IMR-90 (cell line): ENCODE measurements at regions not wholly inside any gene's neighbourhood (a gene's known extent, or its start where the extent isn't known, plus 50 kb on each side); places are given as distances from the start of the nearest gene placed in this dataset.

Source experiments
- ATAC-seq: fragments of 200-7000 bp; cut with Tn5 transposase; 2 replicates; pipeline ENCODE4 v1.9.1; 2020; ENCODE audit warnings: low read depth, mild to moderate bottlenecking, moderate library complexity
- BruUV-seq: library from RNA; stranded (reverse); fragments of 400-500 nt; replicated peaks from 2 replicates; lab custom pipeline; 2021; lab: Mats Ljungman, UMichigan
- CTCF ChIA-PET: fragments of 300-600 bp; formaldehyde crosslinking; extraction: SDS; loops from one replicate; lab custom pipeline; 2021; ENCODE audit warnings: antibody characterized with exemption; lab: Yijun Ruan, JAX
- POLR2A ChIA-PET: fragments of 300-600 bp; sonication (Branson Sonifier 250); formaldehyde crosslinking; loops from one replicate; lab custom pipeline; 2022; ENCODE audit warnings: antibody characterized with exemption; ENCODE audit not compliant: unreplicated experiment; lab: Charles Lee
- DNase-seq: peaks from one replicate; pipeline ENCODE4 v3.0.0; 2013
- H2AFZ ChIP-seq: replicated peaks from 2 replicates; pipeline ENCODE3; 2013; ENCODE audit warnings: low read length, mild to moderate bottlenecking; ENCODE audit not compliant: poor library complexity
- H2AK5ac ChIP-seq: 2 replicates; pipeline ENCODE4 v1.6.1; 2013; ENCODE audit warnings: low read depth, low read length, inconsistent platforms
- H2AK9ac ChIP-seq: replicated peaks from 2 replicates; pipeline ENCODE3; 2013; ENCODE audit warnings: mild to moderate bottlenecking, low read depth, low read length, moderate library complexity; ENCODE audit not compliant: poor library complexity
- H2BK120ac ChIP-seq: 2 replicates; pipeline ENCODE4 v1.6.1; 2013; ENCODE audit warnings: low read depth, low read length, inconsistent platforms
- H2BK15ac ChIP-seq: 3 replicates; pipeline ENCODE4 v1.6.1; 2013; ENCODE audit warnings: low read depth, low read length, inconsistent platforms
- H2BK20ac ChIP-seq: 2 replicates; pipeline ENCODE4 v1.6.1; 2013; ENCODE audit warnings: low read depth, mild to moderate bottlenecking, inconsistent platforms, low read length, moderate library complexity
- H2BK5ac ChIP-seq: 2 replicates; pipeline ENCODE4 v1.6.1; 2013; ENCODE audit warnings: mild to moderate bottlenecking, low read depth, low read length, inconsistent platforms; ENCODE audit not compliant: poor library complexity, severe bottlenecking
- H3K14ac ChIP-seq: replicated peaks from 2 replicates; pipeline ENCODE4 v1.6.1; 2013; ENCODE audit warnings: low read depth, low read length, inconsistent platforms
- H3K18ac ChIP-seq: 2 replicates; pipeline ENCODE4 v1.6.1; 2013; ENCODE audit warnings: low read depth, low read length, control low read depth
- H3K23ac ChIP-seq: 2 replicates; pipeline ENCODE4 v1.6.1; 2013; ENCODE audit warnings: low read depth, low read length, inconsistent platforms
- H3K27ac ChIP-seq: 2 replicates; pipeline ENCODE4 v1.5.1; 2013; ENCODE audit warnings: mild to moderate bottlenecking, control low read depth, low read length; ENCODE audit not compliant: insufficient read depth
- H3K27me3 ChIP-seq: 2 replicates; pipeline ENCODE4 v1.6.1; 2013; ENCODE audit warnings: low read length; ENCODE audit not compliant: control insufficient read depth, insufficient read depth
- H3K36me3 ChIP-seq: 2 replicates; pipeline ENCODE4 v1.6.1; 2013; ENCODE audit warnings: low read length, mixed read lengths; ENCODE audit not compliant: control insufficient read depth, insufficient read depth
- H3K4ac ChIP-seq: 2 replicates; pipeline ENCODE4 v1.6.1; 2013; ENCODE audit warnings: low read depth, low read length, inconsistent platforms
- H3K4me1 ChIP-seq: 2 replicates; pipeline ENCODE4 v1.6.1; 2013; ENCODE audit warnings: low read length, mixed read lengths; ENCODE audit not compliant: control insufficient read depth, insufficient read depth
- H3K4me2 ChIP-seq: 2 replicates; pipeline ENCODE4 v1.6.1; 2013; ENCODE audit warnings: low read depth, mild to moderate bottlenecking, control low read depth, low read length, moderate library complexity
- H3K4me3 ChIP-seq: 2 replicates; pipeline ENCODE4 v1.5.1; 2013; ENCODE audit warnings: low read depth, mild to moderate bottlenecking, control low read depth, low read length, moderate library complexity; ENCODE audit not compliant: insufficient read depth
- H3K56ac ChIP-seq: 2 replicates; pipeline ENCODE4 v1.6.1; 2013; ENCODE audit warnings: low read length, inconsistent platforms; ENCODE audit not compliant: insufficient read depth; ENCODE audit errors: extremely low read depth
- H3K79me1 ChIP-seq, 2 experiments: 2 replicates each; pipeline ENCODE4 v1.6.1; 2013; ENCODE audit warnings: low read length in 2 of 2, inconsistent platforms in 1 of 2, low read depth in 1 of 2
- H3K9ac ChIP-seq: 2 replicates; pipeline ENCODE4 v1.6.1; 2013; ENCODE audit warnings: low read depth, low read length, control low read depth
- H3K9me1 ChIP-seq: 2 replicates; pipeline ENCODE4 v1.6.1; 2013; ENCODE audit warnings: low read length, inconsistent platforms; ENCODE audit not compliant: insufficient read depth
- H3K9me3 ChIP-seq: 2 replicates; pipeline ENCODE4 v1.6.1; 2013; ENCODE audit warnings: low read length; ENCODE audit not compliant: control insufficient read depth, insufficient read depth
- H4K20me1 ChIP-seq: 2 replicates; pipeline ENCODE4 v1.6.1; 2013; ENCODE audit warnings: low read length, inconsistent platforms; ENCODE audit not compliant: insufficient read depth
- H4K5ac ChIP-seq: 2 replicates; pipeline ENCODE4 v1.6.1; 2013; ENCODE audit warnings: mild to moderate bottlenecking, low read depth, low read length, control low read depth
- H4K8ac ChIP-seq, 2 experiments: 2 replicates each; pipeline ENCODE4 v1.6.1; 2013; ENCODE audit warnings: low read depth in 2 of 2, low read length in 2 of 2, control low read depth in 1 of 2, inconsistent platforms in 1 of 2
- H4K91ac ChIP-seq: 2 replicates; pipeline ENCODE4 v1.6.1; 2013; ENCODE audit warnings: low read depth, low read length, inconsistent platforms; ENCODE audit not compliant: insufficient read depth
- CHD1 ChIP-seq: IDR thresholded peaks from 2 replicates; pipeline ENCODE4 v1.6.1; 2012; ENCODE audit warnings: low read depth, low read length, improper control_type of control experiment
- CTCF ChIP-seq: conservative IDR thresholded peaks from 2 replicates; pipeline ENCODE4 v1.5.1; 2012; ENCODE audit warnings: mild to moderate bottlenecking, low read depth, low read length, improper control_type of control experiment
- MAFK ChIP-seq: IDR thresholded peaks from 2 replicates; pipeline ENCODE4 v1.6.1; 2012; ENCODE audit warnings: low read depth, low read length, improper control_type of control experiment
- MAZ ChIP-seq: IDR thresholded peaks from 2 replicates; pipeline ENCODE4 v1.6.1; 2012; ENCODE audit warnings: low read depth, mild to moderate bottlenecking, low read length, improper control_type of control experiment, moderate library complexity, borderline replicate concordance
- RAD21 ChIP-seq: IDR thresholded peaks from 2 replicates; pipeline ENCODE4 v1.6.1; 2012; ENCODE audit warnings: low read length, improper control_type of control experiment
- RCOR1 ChIP-seq: IDR thresholded peaks from 2 replicates; pipeline ENCODE4 v1.6.1; 2012; ENCODE audit warnings: mild to moderate bottlenecking, low read length, improper control_type of control experiment; ENCODE audit not compliant: insufficient replicate concordance
- SMC3 ChIP-seq: fragments of 150-350 bp; IDR thresholded peaks from 2 replicates; pipeline ENCODE4 v1.6.1; 2016; ENCODE audit warnings: low read depth, mild to moderate bottlenecking, antibody characterized with exemption, low read length, moderate library complexity
- USF2 ChIP-seq: fragments of 150-350 bp; IDR thresholded peaks from 2 replicates; pipeline ENCODE4 v1.6.1; 2017; ENCODE audit warnings: mild to moderate bottlenecking, antibody characterized with exemption, low read length, low read depth
- WGBS, 2 experiments: methylation state at CpG; one replicate each; pipeline versions ENCODE4 v1.1.5 to v1.1.7; 2013; ENCODE audit warnings: missing lambda C conversion rate in 2 of 2; ENCODE audit not compliant: insufficient read length in 1 of 2; ENCODE audit errors: extremely low coverage in 2 of 2; 5-methylcytosine and 5-hydroxymethylcytosine counted together
- dilution Hi-C: fragments of 300-500 bp; cut with HindIII; formaldehyde crosslinking; loops from one replicate; pipeline ENCODE4 v1.14.3; 2018; ENCODE audit warnings: low sequenced_read_pairs; ENCODE audit not compliant: unreplicated experiment
- in situ Hi-C: fragments of 300-500 bp; cut with MboI; formaldehyde crosslinking; loops from 3 replicates; pipeline ENCODE4 v1.14.3; 2019; ENCODE audit warnings: low sequenced_read_pairs, inconsistent platforms, mixed read lengths
- intact Hi-C: fragments of 100-400 bp; cut with micrococcal nuclease; formaldehyde crosslinking; loops from 2 replicates; pipeline ENCODE4 v1.10.0; 2022

GRCh38 chr4:36716874-36717273 is 435.5 kb downstream of the DTHD1 start:
- BruUV-seq = no TSS peak
- H3K79me1 ChIP-seq = no peaks in the 10 kb centered on the region
- no CpG with 5 or more reads among the region's 4 CpGs for WGBS, 2 experiments
- no peak overlapping the region for H3K27ac ChIP-seq
- H4K20me1 ChIP-seq = no peaks in the 10 kb centered on the region
- H2AFZ ChIP-seq = no peak overlapping the region
- TF ChIP-seq MAZ (no peak), USF2 (no peak), SMC3 (no peak), RCOR1 (no peak), CHD1 (no peak), MAFK (no peak), CTCF (no peak), RAD21 (no peak)
- ATAC-seq (no peak), DNase-seq (no peak)
- intact Hi-C loops (no loop called here), dilution Hi-C loops (no loop called here), in situ Hi-C loops (no loop called here)
- H3K23ac ChIP-seq = no peak overlapping the region
- H4K8ac ChIP-seq = no peak overlapping the region
- H3K14ac ChIP-seq = no peak overlapping the region
- ChIA-PET POLR2A (no interaction called here), CTCF (no interaction called here)
- no peak overlapping the region for H2BK120ac ChIP-seq
- no peak overlapping the region for H3K4ac ChIP-seq
- H4K5ac ChIP-seq = no peak overlapping the region
- no peak overlapping the region for H4K91ac ChIP-seq
- no peak overlapping the region for H2BK15ac ChIP-seq
- H2BK5ac ChIP-seq = no peak overlapping the region
- no peaks in the 10 kb centered on the region for H3K27me3 ChIP-seq
- H3K36me3 ChIP-seq = no peaks in the 10 kb centered on the region
- no peaks in the 10 kb centered on the region for H3K9me1 ChIP-seq
- H3K4me2 ChIP-seq = no peak overlapping the region
- H3K56ac ChIP-seq = no peak overlapping the region
- H3K9me3 ChIP-seq = 0 out of 2 replicates have a peak, but pooled peaks cover 2% of the 10 kb centered on the region
- no peak overlapping the region for H2AK5ac ChIP-seq
- no peak overlapping the region for H2AK9ac ChIP-seq
- no peaks in the 10 kb centered on the region for H3K4me1 ChIP-seq
- H3K18ac ChIP-seq = no peak overlapping the region
- H3K4me3 ChIP-seq = no peak overlapping the region
- no peak overlapping the region for H3K9ac ChIP-seq
- H2BK20ac ChIP-seq = no peak overlapping the region
